Astrocyte of the cerebellum (primary cell): ENCODE measurements at regions not wholly inside any gene's neighbourhood (a gene's known extent, or its start where the extent isn't known, plus 50 kb on each side); places are given as distances from the start of the nearest gene placed in this dataset.

Experiments
- DNase-seq: peaks from one replicate; pipeline ENCODE4 v3.0.0-alpha.2; 2011; ENCODE audit warnings: low read depth
- H3K4me3 ChIP-seq: 2 replicates; pipeline ENCODE4 v1.5.1; 2011; ENCODE audit warnings: mild to moderate bottlenecking, low read depth, low read length, moderate library complexity
- CTCF ChIP-seq: IDR thresholded peaks from 2 replicates; pipeline ENCODE4 v1.5.1; 2012; ENCODE audit warnings: low read length, low read depth, moderate library complexity, mild to moderate bottlenecking; ENCODE audit errors: missing control alignments
- in situ Hi-C: cut with HindIII; loops from 2 replicates; pipeline ENCODE4 v1.10.0; 2017; ENCODE audit warnings: low sequenced_read_pairs

GRCh38 chr9:120151149-120151548 is 428.8 kb downstream of the CDK5RAP2 start:
- no peak for TF ChIP-seq CTCF
- H3K4me3 ChIP-seq, result no peak overlapping the region
- no peak for DNase-seq
- in situ Hi-C loops, result no loop called here

GRCh38 chr9:120138955-120139354 is 441.0 kb downstream of the CDK5RAP2 start:
- H3K4me3 ChIP-seq, result no peak overlapping the region
- in situ Hi-C loops, result no loop called here
- no peak for TF ChIP-seq CTCF
- no peak for DNase-seq

- H3K4me3 ChIP-seq, result no peak overlapping the region
- in situ Hi-C loops, result no loop called here
- TF ChIP-seq CTCF, result no peak
- DNase-seq, result no peak
Observed at GRCh38 chr9:120137186-120137840, 442.7 kb downstream of the CDK5RAP2 start.

- no peak for TF ChIP-seq CTCF
- no peak overlapping the region for H3K4me3 ChIP-seq
- DNase-seq, result no peak
- in situ Hi-C loops, result no loop called here
Observed at GRCh38 chr9:120136696-120137095, 443.3 kb downstream of the CDK5RAP2 start.

- TF ChIP-seq CTCF, result no peak
- no peak overlapping the region for H3K4me3 ChIP-seq
- DNase-seq, result no peak
- in situ Hi-C loops, result no loop called here
Observed at GRCh38 chr9:120117081-120117480, 462.9 kb downstream of the CDK5RAP2 start.

- in situ Hi-C loops, result no loop called here
Observed at GRCh38 chr9:120110520-120110919, 469.4 kb downstream of the CDK5RAP2 start.

More at GRCh38 chr9:120110520-120110919, 469.4 kb downstream of the CDK5RAP2 start:
- TF ChIP-seq CTCF, result no peak
- H3K4me3 ChIP-seq, result no peak overlapping the region
- DNase-seq, result no peak
